Upper lobe of left lung (tissue), 6 donors: ENCODE measurements at regions not wholly inside any gene's neighbourhood (a gene's known extent, or its start where the extent isn't known, plus 50 kb on each side); places are given as distances from the start of the nearest gene placed in this dataset.

Experiments
- ATAC-seq, 2 donors: fragments of 200-7000 bp; cut with Tn5 transposase; one replicate each; pipeline ENCODE4 v1.9.1; 2022; ENCODE audit warnings: mild to moderate bottlenecking in 2 of 2, moderate library complexity in 2 of 2; ENCODE audit not compliant: low FRiP score in 2 of 2
- DNase-seq, 2 donors: peaks; one replicate each; pipeline ENCODE4 v3.0.0-alpha.2; 2019 to 2020
- H3K27ac ChIP-seq, 4 donors: fragments of 200-600 bp; sonication (generic); one replicate each; pipeline ENCODE4 v1.5.1; 2016 to 2019
- H3K27me3 ChIP-seq, 4 donors: fragments of 200-600 bp; sonication (generic); one replicate each; pipeline ENCODE4 v1.5.1; 2017 to 2019
- H3K36me3 ChIP-seq, 4 donors: fragments of 200-600 bp; sonication (generic); one replicate each; pipeline ENCODE4 v1.5.1; 2016 to 2019
- H3K4me1 ChIP-seq, 4 donors: fragments of 200-600 bp; sonication (generic); one replicate each; pipeline ENCODE4 v1.5.1; 2018 to 2019
- H3K4me3 ChIP-seq, 4 donors: fragments of 200-600 bp; sonication (generic); one replicate each; pipeline ENCODE4 v1.5.1; 2017 to 2019; ENCODE audit warnings: mild to moderate bottlenecking in 2 of 4, moderate library complexity in 1 of 4
- H3K9me3 ChIP-seq, 4 donors: fragments of 200-600 bp; sonication (generic); one replicate each; pipeline ENCODE4 v1.5.1; 2018 to 2019
- EP300 ChIP-seq, 4 donors: sonication (generic); formaldehyde crosslinking; IDR thresholded peaks; one replicate each; pipeline ENCODE4 v1.5.1; 2017; ENCODE audit warnings: antibody characterized with exemption in 4 of 4, control low read depth in 2 of 4
- POLR2A ChIP-seq, 4 donors: fragments of 450-650 bp; IDR thresholded peaks; one replicate each; pipeline ENCODE4 v1.5.1; 2016 to 2017; ENCODE audit warnings: antibody characterized with exemption in 4 of 4, mild to moderate bottlenecking in 2 of 4
- POLR2AphosphoS5 ChIP-seq, 2 donors: sonication (generic); formaldehyde crosslinking; IDR thresholded peaks; one replicate each; pipeline ENCODE4 v1.5.1; 2017; ENCODE audit warnings: antibody characterized with exemption in 2 of 2
- WGBS, 2 donors: methylation state at CpG; one replicate each; pipeline ENCODE4 v1.1.5; 2017 to 2018; 5-methylcytosine and 5-hydroxymethylcytosine counted together
- TF ChIP-seq, protein P1 (sequence below), 6 experiments: fragments of 450-650 bp in 4 of 6; fragments of 200-600 bp in 2 of 6; sonication (generic) in 2 of 6; IDR thresholded peaks; one replicate each; pipeline ENCODE4 v1.5.1; 2016 to 2019; ENCODE audit warnings: antibody characterized with exemption in 6 of 6
- donor health status: DM: no; HTN: no; CAD: no; lungs with moderate emphysema.
- donor health status: DM: no; HTN: yes; CAD: no; lungs with severe emphysema.

DNA sequence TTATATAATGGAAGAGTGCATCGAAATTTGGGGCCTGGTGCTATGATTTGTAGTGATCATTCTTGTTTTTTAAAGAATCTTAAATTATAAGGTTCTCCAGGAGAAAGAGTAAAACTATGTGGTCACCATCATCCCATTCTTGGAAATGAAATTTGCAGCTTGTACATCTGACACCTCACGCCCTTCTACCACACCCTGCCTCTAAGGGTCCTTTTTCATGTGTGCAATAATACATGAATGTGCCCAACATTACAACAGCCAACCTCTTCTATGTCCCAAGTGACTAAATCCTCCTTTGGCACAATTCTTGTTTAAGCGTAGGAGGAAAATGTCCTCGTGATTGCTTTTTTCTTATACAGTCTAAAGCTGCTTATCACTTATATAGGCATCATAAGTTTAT lies 636.5 kb upstream of the NOVA1 start:
- WGBS, 2 donors, result 79 to 80% methylated on average over 4 of the region's 4 CpGs
- ATAC-seq, result no peak

DNA sequence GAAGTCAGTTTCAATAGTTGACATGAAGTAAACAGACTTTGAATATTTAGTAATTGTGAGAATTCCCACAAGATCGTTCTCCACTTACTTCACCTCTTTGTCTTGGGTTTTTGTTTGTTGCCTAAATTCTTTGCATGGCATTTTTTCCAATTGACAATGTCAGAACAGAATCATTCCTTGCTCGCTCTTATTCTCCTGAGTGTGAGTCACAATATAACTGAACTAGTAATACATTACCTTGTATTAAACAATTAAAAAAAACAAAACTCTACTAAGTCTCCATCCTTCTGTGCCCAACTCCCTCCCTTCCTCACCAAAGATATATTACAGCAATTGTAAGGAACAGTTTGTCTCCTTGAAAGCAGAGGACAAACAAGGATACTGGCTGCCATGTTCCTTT lies 638.8 kb upstream of the NOVA1 start:
- Histone ChIP-seq H3K27ac (no peak overlapping the region), H3K9me3 (no peaks in the 10 kb centered on the region), H3K36me3 (no peaks in the 10 kb centered on the region), H3K27me3 (no peaks in the 10 kb centered on the region), H3K4me1 (no peaks in the 10 kb centered on the region), H3K4me3 (no peak overlapping the region)
- ATAC-seq, result no peak
- no peak for TF ChIP-seq POLR2A (IDR thresholded peaks at IDR 0.05)
- TF ChIP-seq, protein P1, sequence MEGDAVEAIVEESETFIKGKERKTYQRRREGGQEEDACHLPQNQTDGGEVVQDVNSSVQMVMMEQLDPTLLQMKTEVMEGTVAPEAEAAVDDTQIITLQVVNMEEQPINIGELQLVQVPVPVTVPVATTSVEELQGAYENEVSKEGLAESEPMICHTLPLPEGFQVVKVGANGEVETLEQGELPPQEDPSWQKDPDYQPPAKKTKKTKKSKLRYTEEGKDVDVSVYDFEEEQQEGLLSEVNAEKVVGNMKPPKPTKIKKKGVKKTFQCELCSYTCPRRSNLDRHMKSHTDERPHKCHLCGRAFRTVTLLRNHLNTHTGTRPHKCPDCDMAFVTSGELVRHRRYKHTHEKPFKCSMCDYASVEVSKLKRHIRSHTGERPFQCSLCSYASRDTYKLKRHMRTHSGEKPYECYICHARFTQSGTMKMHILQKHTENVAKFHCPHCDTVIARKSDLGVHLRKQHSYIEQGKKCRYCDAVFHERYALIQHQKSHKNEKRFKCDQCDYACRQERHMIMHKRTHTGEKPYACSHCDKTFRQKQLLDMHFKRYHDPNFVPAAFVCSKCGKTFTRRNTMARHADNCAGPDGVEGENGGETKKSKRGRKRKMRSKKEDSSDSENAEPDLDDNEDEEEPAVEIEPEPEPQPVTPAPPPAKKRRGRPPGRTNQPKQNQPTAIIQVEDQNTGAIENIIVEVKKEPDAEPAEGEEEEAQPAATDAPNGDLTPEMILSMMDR (IDR thresholded peaks at IDR 0.05), result no peak
- TF ChIP-seq EP300 (IDR thresholded peaks at IDR 0.05), result no peak
- no peak for TF ChIP-seq POLR2AphosphoS5 (IDR thresholded peaks at IDR 0.05)
- no peak for DNase-seq
- WGBS, 2 donors, result 73 to 74% methylated on average over 2 of the region's 2 CpGs

More for the DNA sequence above, 636.5 kb upstream of the NOVA1 start:
- Histone ChIP-seq H3K27ac (no peak overlapping the region), H3K9me3 (no peaks in the 10 kb centered on the region), H3K4me1 (no peaks in the 10 kb centered on the region), H3K4me3 (no peak overlapping the region), H3K27me3 (no peaks in the 10 kb centered on the region), H3K36me3 (no peaks in the 10 kb centered on the region)
- no peak for DNase-seq
- TF ChIP-seq POLR2A (IDR thresholded peaks at IDR 0.05) (no peak), EP300 (IDR thresholded peaks at IDR 0.05) (no peak), POLR2AphosphoS5 (IDR thresholded peaks at IDR 0.05) (no peak)
- TF ChIP-seq, protein P1 (IDR thresholded peaks at IDR 0.05), result no peak

DNA sequence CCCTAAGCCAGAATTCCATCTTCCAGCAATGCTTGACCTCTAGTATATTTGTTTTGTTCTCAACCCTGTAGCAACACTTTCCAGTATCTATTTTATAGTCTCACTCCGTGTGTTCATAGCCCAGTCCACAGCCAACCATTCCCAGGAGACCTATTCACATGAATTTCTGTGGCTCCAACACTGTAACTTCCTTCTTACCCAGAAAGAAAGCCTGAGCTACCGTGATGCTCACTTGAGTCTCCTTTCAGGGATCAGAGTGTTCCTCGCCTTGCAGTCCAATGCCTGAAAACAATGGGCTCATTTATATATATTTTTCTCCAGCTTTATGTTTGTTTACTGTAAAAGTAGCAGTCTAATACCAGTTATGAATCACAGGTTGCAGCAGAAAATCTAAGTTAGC lies 645.0 kb upstream of the NOVA1 start:
- ATAC-seq (no peak), DNase-seq (no peak)
- Histone ChIP-seq H3K4me3 (no peak overlapping the region), H3K4me1 (no peaks in the 10 kb centered on the region), H3K36me3 (no peaks in the 10 kb centered on the region), H3K27me3 (no peaks in the 10 kb centered on the region), H3K9me3 (no peaks in the 10 kb centered on the region), H3K27ac (no peak overlapping the region)
- 54 to 67% methylated on average over 3 of the region's 3 CpGs for WGBS, 2 donors
- TF ChIP-seq POLR2AphosphoS5 (IDR thresholded peaks at IDR 0.05) (no peak), EP300 (IDR thresholded peaks at IDR 0.05) (no peak), POLR2A (IDR thresholded peaks at IDR 0.05) (no peak)
- TF ChIP-seq, protein P1 (IDR thresholded peaks at IDR 0.05), result no peak

DNA sequence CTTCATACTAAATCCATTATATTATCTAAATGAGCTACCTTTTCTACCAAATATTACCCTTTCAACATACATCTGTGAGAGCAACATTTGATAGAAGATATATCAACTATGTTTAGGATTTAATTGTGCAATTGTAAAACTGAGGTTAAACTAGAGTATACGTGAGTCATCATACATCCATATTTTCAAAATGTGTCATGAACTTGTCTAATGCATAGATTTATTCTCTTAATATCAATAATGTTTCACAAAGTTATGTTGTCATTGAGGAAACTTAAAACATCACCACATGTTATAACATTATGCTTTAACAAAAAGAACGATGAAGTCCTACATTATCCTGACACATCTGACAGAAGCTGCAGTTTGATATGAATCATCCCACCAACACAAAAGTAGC lies 645.5 kb upstream of the NOVA1 start:
- 90 to 93% methylated on average over 2 of the region's 2 CpGs for WGBS, 2 donors
- Histone ChIP-seq H3K36me3 (no peaks in the 10 kb centered on the region), H3K27ac (no peak overlapping the region), H3K27me3 (no peaks in the 10 kb centered on the region), H3K9me3 (no peaks in the 10 kb centered on the region), H3K4me1 (no peaks in the 10 kb centered on the region), H3K4me3 (no peak overlapping the region)
- ATAC-seq, result no peak
- no peak for DNase-seq
- no peak for TF ChIP-seq EP300 (IDR thresholded peaks at IDR 0.05)

DNA sequence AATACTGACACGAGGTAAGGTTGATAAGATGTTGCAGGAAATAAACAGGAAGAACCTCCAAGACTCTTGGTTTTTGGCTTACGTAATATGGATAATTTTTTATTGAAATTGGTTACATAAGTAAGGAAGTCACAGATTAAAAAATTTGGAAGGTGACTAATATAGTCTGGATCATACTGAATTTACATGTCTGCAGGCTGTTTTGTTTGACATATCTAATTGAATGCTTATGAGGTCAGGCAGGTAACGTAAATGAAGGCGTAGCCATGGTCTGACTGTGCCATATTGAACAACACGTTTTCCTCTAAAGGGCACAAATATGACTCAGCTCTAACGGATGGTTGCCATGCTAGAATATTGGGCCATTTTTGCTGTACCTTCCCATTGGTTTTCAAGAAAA lies 648.1 kb upstream of the NOVA1 start:
- WGBS, 2 donors, result 76% methylated on average over 6 of the region's 6 CpGs
- H3K36me3 ChIP-seq, result no peaks in the 10 kb centered on the region
- ATAC-seq (no peak), DNase-seq (no peak)
- no peaks in the 10 kb centered on the region for H3K9me3 ChIP-seq
- no peaks in the 10 kb centered on the region for H3K4me1 ChIP-seq
- TF ChIP-seq EP300 (IDR thresholded peaks at IDR 0.05) (no peak), POLR2A (IDR thresholded peaks at IDR 0.05) (no peak), POLR2AphosphoS5 (IDR thresholded peaks at IDR 0.05) (no peak)
- TF ChIP-seq, protein P1 (IDR thresholded peaks at IDR 0.05), result no peak
- no peaks in the 10 kb centered on the region for H3K27me3 ChIP-seq
- no peak overlapping the region for H3K27ac ChIP-seq
- no peak overlapping the region for H3K4me3 ChIP-seq
